Right cardiac atrium (tissue), 5 donors: ENCODE measurements at regions not wholly inside any gene's neighbourhood (a gene's known extent, or its start where the extent isn't known, plus 50 kb on each side); places are given as distances from the start of the nearest gene placed in this dataset.

Experiments used
- ATAC-seq, 2 donors: fragments of 200-7000 bp; cut with Tn5 transposase; one replicate each; pipeline versions ENCODE4 v1.8.0 to v1.9.1; 2020; ENCODE audit warnings: moderate library complexity in 2 of 2, mild to moderate bottlenecking in 1 of 2
- DNase-seq, 3 donors: peaks; one replicate each; pipeline ENCODE4 v3.0.0-alpha.2; 2020
- H3K27ac ChIP-seq: one replicate; pipeline ENCODE4 v1.5.1; 2013; ENCODE audit warnings: mild to moderate bottlenecking, low read length, control low read depth, moderate library complexity
- H3K27me3 ChIP-seq: one replicate; pipeline ENCODE4 v1.6.1; 2013; ENCODE audit not compliant: control insufficient read depth, insufficient read depth
- H3K4me1 ChIP-seq: one replicate; pipeline ENCODE4 v1.6.1; 2013; ENCODE audit warnings: low read length; ENCODE audit not compliant: control insufficient read depth, insufficient read depth
- H3K4me3 ChIP-seq: one replicate; pipeline ENCODE4 v1.5.1; 2013; ENCODE audit warnings: low read length, control low read depth
- H3K9me3 ChIP-seq: one replicate; pipeline ENCODE4 v1.6.1; 2013; ENCODE audit warnings: low read length; ENCODE audit not compliant: control insufficient read depth
- WGBS: extraction: QIAGEN DNeasy Blood & Tissue Kit; methylation state at CpG from one replicate; pipeline ENCODE4 v1.1.7; 2013; 5-methylcytosine and 5-hydroxymethylcytosine counted together
- intact Hi-C, 4 donors: fragments of 100-400 bp; cut with DNase I; formaldehyde crosslinking; loops; one replicate each; pipeline versions ENCODE4 v1.11.0 to v1.14.0; 2022 to 2023
- donor health status: healthy with polysubstance abuse.
- donor health status: DM: no; HTN: yes; CAD: no.
- donor health status: DM: no; HTN: no; CAD: no.
- donor health status: DM: no; HTN: yes; CAD: no; lungs with severe emphysema.
- donor health status: DM: yes; HTN: yes; CAD: no.

GRCh38 chr1:95614197-95614596, 380.2 kb downstream of the RWDD3 start:
- WGBS: 90% methylated on average over 5 of the region's 5 CpGs
- ATAC-seq: no peak

GRCh38 chr1:95615421-95615820, 381.4 kb downstream of the RWDD3 start:
- 85% methylated on average over 3 of the region's 3 CpGs for WGBS
- Histone ChIP-seq H3K27ac (no peak overlapping the region), H3K4me3 (no peak overlapping the region), H3K4me1 (no peaks in the 10 kb centered on the region), H3K9me3 (no peaks in the 10 kb centered on the region), H3K27me3 (no peaks in the 10 kb centered on the region)
- no peak for ATAC-seq
- DNase-seq: no peak
- intact Hi-C loops: no loop called here

More at GRCh38 chr1:95614197-95614596, 380.2 kb downstream of the RWDD3 start:
- no peaks in the 10 kb centered on the region for H3K9me3 ChIP-seq
- H3K4me3 ChIP-seq: no peak overlapping the region
- no peak for DNase-seq
- no peaks in the 10 kb centered on the region for H3K27me3 ChIP-seq
- no peaks in the 10 kb centered on the region for H3K4me1 ChIP-seq
- no peak overlapping the region for H3K27ac ChIP-seq
- intact Hi-C loops: no loop called here

GRCh38 chr1:95620076-95620475, 386.1 kb downstream of the RWDD3 start:
- H3K27me3 ChIP-seq: no peaks in the 10 kb centered on the region
- intact Hi-C loops: no loop called here
- WGBS: 96% methylated on average over 5 of the region's 5 CpGs
- no peak overlapping the region for H3K27ac ChIP-seq
- no peaks in the 10 kb centered on the region for H3K4me1 ChIP-seq
- DNase-seq: no peak
- ATAC-seq: no peak
- no peak overlapping the region for H3K4me3 ChIP-seq
- no peaks in the 10 kb centered on the region for H3K9me3 ChIP-seq

GRCh38 chr1:95622609-95623008, 388.6 kb downstream of the RWDD3 start:
- no peaks in the 10 kb centered on the region for H3K4me1 ChIP-seq
- H3K27ac ChIP-seq: no peak overlapping the region
- ATAC-seq (no peak), DNase-seq (no peak)
- no peaks in the 10 kb centered on the region for H3K9me3 ChIP-seq
- 49% methylated on average over 5 of the region's 5 CpGs for WGBS
- no peak overlapping the region for H3K4me3 ChIP-seq
- H3K27me3 ChIP-seq: no peaks in the 10 kb centered on the region
- intact Hi-C loops: no loop called here

- DNase-seq: no peak
- Histone ChIP-seq H3K4me1 (no peaks in the 10 kb centered on the region), H3K27ac (no peak overlapping the region), H3K4me3 (no peak overlapping the region), H3K27me3 (no peaks in the 10 kb centered on the region), H3K9me3 (no peaks in the 10 kb centered on the region)
- intact Hi-C loops: no loop called here
- 85% methylated on average over 1 of the region's 1 CpG for WGBS
- no peak for ATAC-seq
Observed at GRCh38 chr1:95625224-95625623, 391.2 kb downstream of the RWDD3 start.

- Histone ChIP-seq H3K9me3 (no peaks in the 10 kb centered on the region), H3K27ac (no peak overlapping the region), H3K4me1 (no peaks in the 10 kb centered on the region), H3K4me3 (no peak overlapping the region), H3K27me3 (no peaks in the 10 kb centered on the region)
- intact Hi-C loops: no loop called here
- WGBS: 61% methylated on average over 6 of the region's 6 CpGs
- ATAC-seq (no peak), DNase-seq (no peak)
Observed at GRCh38 chr1:95627244-95627643, 393.2 kb downstream of the RWDD3 start.

GRCh38 chr1:95631695-95632094, 397.7 kb downstream of the RWDD3 start:
- Histone ChIP-seq H3K4me1 (no peaks in the 10 kb centered on the region), H3K27ac (no peak overlapping the region), H3K9me3 (no peaks in the 10 kb centered on the region), H3K4me3 (no peak overlapping the region), H3K27me3 (no peaks in the 10 kb centered on the region)
- ATAC-seq (no peak), DNase-seq (no peak)
- intact Hi-C loops: no loop called here
- WGBS: 64% methylated on average over 3 of the region's 3 CpGs

- Histone ChIP-seq H3K27me3 (no peaks in the 10 kb centered on the region), H3K27ac (no peak overlapping the region), H3K9me3 (no peaks in the 10 kb centered on the region), H3K4me3 (no peak overlapping the region), H3K4me1 (no peaks in the 10 kb centered on the region)
- ATAC-seq (peak in 1 of 2 donors; percentile 68), DNase-seq (no peak)
- 74% methylated on average over 3 of the region's 3 CpGs for WGBS
- intact Hi-C loops: no loop called here
Observed at GRCh38 chr1:95635811-95636210, 401.8 kb downstream of the RWDD3 start.

- Histone ChIP-seq H3K4me1 (no peaks in the 10 kb centered on the region), H3K4me3 (no peak overlapping the region), H3K9me3 (no peaks in the 10 kb centered on the region), H3K27me3 (no peaks in the 10 kb centered on the region), H3K27ac (no peak overlapping the region)
- intact Hi-C loops: no loop called here
- 59% methylated on average over 1 of the region's 1 CpG for WGBS
- no peak for ATAC-seq
- no peak for DNase-seq
Observed at GRCh38 chr1:95636897-95637296, 402.9 kb downstream of the RWDD3 start.

- Histone ChIP-seq H3K27ac (no peak overlapping the region), H3K4me3 (no peak overlapping the region), H3K9me3 (no peaks in the 10 kb centered on the region), H3K27me3 (no peaks in the 10 kb centered on the region), H3K4me1 (no peaks in the 10 kb centered on the region)
- intact Hi-C loops: no loop called here
- WGBS: 25% methylated on average over 2 of the region's 2 CpGs
- DNase-seq: no peak
- peak; percentile 36 to 66 for ATAC-seq
Observed at GRCh38 chr1:95640746-95641145, 406.7 kb downstream of the RWDD3 start.

GRCh38 chr1:95641386-95641785, 407.4 kb downstream of the RWDD3 start:
- no peaks in the 10 kb centered on the region for H3K9me3 ChIP-seq
- intact Hi-C loops: no loop called here
- no peaks in the 10 kb centered on the region for H3K4me1 ChIP-seq
- no peaks in the 10 kb centered on the region for H3K27me3 ChIP-seq
- DNase-seq (no peak), ATAC-seq (no peak)
- 44% methylated on average over 2 of the region's 2 CpGs for WGBS
- H3K27ac ChIP-seq: no peak overlapping the region
- no peak overlapping the region for H3K4me3 ChIP-seq

- ATAC-seq (no peak), DNase-seq (no peak)
- no peaks in the 10 kb centered on the region for H3K9me3 ChIP-seq
- H3K27ac ChIP-seq: no peak overlapping the region
- H3K4me3 ChIP-seq: no peak overlapping the region
- H3K27me3 ChIP-seq: no peaks in the 10 kb centered on the region
- H3K4me1 ChIP-seq: no peaks in the 10 kb centered on the region
- WGBS: 93% methylated on average over 2 of the region's 2 CpGs
- intact Hi-C loops: no loop called here
Observed at GRCh38 chr1:95642035-95642434, 408.0 kb downstream of the RWDD3 start.
